Ovary (tissue), 3 donors: ENCODE measurements at regions not wholly inside any gene's neighbourhood (a gene's known extent, or its start where the extent isn't known, plus 50 kb on each side); places are given as distances from the start of the nearest gene placed in this dataset.

ENCODE experiments used
- EP300 ChIP-seq: sonication (generic); formaldehyde crosslinking; IDR thresholded peaks from one replicate; pipeline ENCODE4 v1.6.1; 2017; ENCODE audit warnings: antibody characterized with exemption
- POLR2A ChIP-seq: fragments of 450-650 bp; IDR thresholded peaks from one replicate; pipeline ENCODE4 v1.6.1; 2017; ENCODE audit warnings: antibody characterized with exemption, mild to moderate bottlenecking, moderate library complexity
- TF ChIP-seq, protein P1 (sequence below), 3 donors: fragments of 450-650 bp in 2 of 3; fragments of 200-600 bp in 1 of 3; IDR thresholded peaks; one replicate each; pipeline versions ENCODE4 v1.5.1 to v1.8.0; 2016 to 2022; ENCODE audit warnings: antibody characterized with exemption in 3 of 3, mild to moderate bottlenecking in 1 of 3
- donor health status: DM: no; HTN: no; CAD: no.

DNA sequence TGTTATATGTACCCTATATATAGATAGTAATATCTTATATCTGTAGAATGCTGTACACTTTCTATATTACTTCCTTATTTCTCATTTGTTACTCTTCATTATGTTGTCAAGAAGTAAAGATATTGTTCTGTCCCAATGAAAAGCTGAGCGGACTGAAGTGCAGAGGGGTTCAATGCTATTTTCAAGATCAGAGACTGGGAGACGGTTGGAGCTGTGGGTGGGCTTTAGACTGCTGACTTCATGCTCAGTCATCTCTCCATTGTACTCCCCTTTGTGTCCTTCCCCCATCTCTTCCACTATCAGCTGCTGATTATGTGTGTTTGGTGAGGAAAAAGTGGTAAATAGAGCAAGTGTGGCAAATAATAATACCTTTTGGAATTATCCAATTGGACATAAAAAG is 532.3 kb upstream of the ZNF608 start:
- TF ChIP-seq, protein P1, sequence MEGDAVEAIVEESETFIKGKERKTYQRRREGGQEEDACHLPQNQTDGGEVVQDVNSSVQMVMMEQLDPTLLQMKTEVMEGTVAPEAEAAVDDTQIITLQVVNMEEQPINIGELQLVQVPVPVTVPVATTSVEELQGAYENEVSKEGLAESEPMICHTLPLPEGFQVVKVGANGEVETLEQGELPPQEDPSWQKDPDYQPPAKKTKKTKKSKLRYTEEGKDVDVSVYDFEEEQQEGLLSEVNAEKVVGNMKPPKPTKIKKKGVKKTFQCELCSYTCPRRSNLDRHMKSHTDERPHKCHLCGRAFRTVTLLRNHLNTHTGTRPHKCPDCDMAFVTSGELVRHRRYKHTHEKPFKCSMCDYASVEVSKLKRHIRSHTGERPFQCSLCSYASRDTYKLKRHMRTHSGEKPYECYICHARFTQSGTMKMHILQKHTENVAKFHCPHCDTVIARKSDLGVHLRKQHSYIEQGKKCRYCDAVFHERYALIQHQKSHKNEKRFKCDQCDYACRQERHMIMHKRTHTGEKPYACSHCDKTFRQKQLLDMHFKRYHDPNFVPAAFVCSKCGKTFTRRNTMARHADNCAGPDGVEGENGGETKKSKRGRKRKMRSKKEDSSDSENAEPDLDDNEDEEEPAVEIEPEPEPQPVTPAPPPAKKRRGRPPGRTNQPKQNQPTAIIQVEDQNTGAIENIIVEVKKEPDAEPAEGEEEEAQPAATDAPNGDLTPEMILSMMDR (IDR thresholded peaks at IDR 0.05) = no peak
- no peak for TF ChIP-seq EP300
- TF ChIP-seq POLR2A = no peak
